ENCODE measurements at regions not wholly inside any gene's neighbourhood (a gene's known extent, or its start where the extent isn't known, plus 50 kb on each side); places are given as distances from the start of the nearest gene placed in this dataset.

DNA sequence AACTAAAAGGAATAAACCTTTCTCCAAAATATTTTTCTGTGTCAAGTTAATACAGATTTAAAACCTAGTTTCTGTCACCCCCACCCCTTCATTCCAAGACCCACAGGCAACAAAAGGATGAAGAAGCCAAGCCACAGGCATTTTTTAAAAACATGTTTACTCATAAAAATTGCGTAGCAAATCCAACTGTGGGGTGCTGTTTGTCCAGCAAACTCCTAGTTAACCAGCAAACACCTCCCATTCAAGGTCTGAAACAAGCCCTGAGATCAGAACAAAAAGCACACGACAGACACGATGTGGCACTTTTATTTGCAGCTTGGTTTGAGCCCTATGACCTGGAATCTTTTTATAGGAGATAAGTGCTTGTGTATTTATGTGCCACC lies 149.9 kb upstream of the CAMK1G start:
- TF ChIP-seq, protein P1, sequence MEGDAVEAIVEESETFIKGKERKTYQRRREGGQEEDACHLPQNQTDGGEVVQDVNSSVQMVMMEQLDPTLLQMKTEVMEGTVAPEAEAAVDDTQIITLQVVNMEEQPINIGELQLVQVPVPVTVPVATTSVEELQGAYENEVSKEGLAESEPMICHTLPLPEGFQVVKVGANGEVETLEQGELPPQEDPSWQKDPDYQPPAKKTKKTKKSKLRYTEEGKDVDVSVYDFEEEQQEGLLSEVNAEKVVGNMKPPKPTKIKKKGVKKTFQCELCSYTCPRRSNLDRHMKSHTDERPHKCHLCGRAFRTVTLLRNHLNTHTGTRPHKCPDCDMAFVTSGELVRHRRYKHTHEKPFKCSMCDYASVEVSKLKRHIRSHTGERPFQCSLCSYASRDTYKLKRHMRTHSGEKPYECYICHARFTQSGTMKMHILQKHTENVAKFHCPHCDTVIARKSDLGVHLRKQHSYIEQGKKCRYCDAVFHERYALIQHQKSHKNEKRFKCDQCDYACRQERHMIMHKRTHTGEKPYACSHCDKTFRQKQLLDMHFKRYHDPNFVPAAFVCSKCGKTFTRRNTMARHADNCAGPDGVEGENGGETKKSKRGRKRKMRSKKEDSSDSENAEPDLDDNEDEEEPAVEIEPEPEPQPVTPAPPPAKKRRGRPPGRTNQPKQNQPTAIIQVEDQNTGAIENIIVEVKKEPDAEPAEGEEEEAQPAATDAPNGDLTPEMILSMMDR (IDR thresholded peaks at IDR 0.05; ENCODE audit: insufficient read depth, low read length, poor library complexity, severe bottlenecking): no peak
- TF ChIP-seq EZH2phosphoT487 (conservative IDR thresholded peaks at IDR 0.05; ENCODE audit: low read length): no peak

Data from SU-DHL-6 (cell line).